Large intestine (tissue), 3 donors: ENCODE measurements at regions not wholly inside any gene's neighbourhood (a gene's known extent, or its start where the extent isn't known, plus 50 kb on each side); places are given as distances from the start of the nearest gene placed in this dataset.

Source experiments
- DNase-seq, 2 donors: peaks; one replicate each; pipeline versions ENCODE4 v3.0.0 to v3.0.0-alpha.2; 2013
- H3K27ac ChIP-seq: one replicate; pipeline ENCODE4 v1.5.1; 2013; ENCODE audit warnings: low read length
- H3K27me3 ChIP-seq: 2 replicates; pipeline ENCODE4 v1.6.1; 2013; ENCODE audit warnings: low read length; ENCODE audit not compliant: control insufficient read depth, insufficient read depth
- H3K36me3 ChIP-seq: 2 replicates; pipeline ENCODE4 v1.6.1; 2013; ENCODE audit warnings: low read length; ENCODE audit not compliant: control insufficient read depth, insufficient read depth
- H3K4me1 ChIP-seq: one replicate; pipeline ENCODE4 v1.6.1; 2013; ENCODE audit warnings: low read length; ENCODE audit not compliant: control insufficient read depth, insufficient read depth
- H3K4me3 ChIP-seq: one replicate; pipeline ENCODE4 v1.5.1; 2013; ENCODE audit warnings: low read length
- H3K9me3 ChIP-seq: one replicate; pipeline ENCODE4 v1.6.1; 2013; ENCODE audit warnings: mild to moderate bottlenecking, low read depth, low read length, moderate library complexity; ENCODE audit not compliant: control insufficient read depth
- WGBS: methylation state at CpG from one replicate; pipeline ENCODE4 v1.1.5; 2013; ENCODE audit warnings: low lambda C conversion rate; ENCODE audit not compliant: insufficient coverage; 5-methylcytosine and 5-hydroxymethylcytosine counted together

DNA sequence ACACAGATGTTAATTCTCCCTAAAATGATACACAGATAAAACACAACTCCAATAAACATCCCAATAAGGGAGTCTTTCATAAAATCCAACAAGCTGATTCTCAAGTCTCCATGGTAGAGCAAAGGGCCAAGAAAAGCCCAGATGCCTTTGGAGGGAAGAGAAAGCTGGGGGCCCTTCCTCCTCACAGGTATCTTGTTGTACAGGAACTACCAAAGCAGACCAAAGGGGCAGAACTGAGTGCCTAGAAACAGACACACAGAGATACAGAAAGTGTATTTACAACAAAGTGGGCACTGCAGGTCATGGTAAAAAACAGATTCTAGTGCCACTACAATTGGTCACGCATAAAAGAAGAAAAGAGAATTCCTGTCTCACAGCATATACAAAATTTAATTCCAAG is 87.2 kb upstream of the NSMCE3 start:
- Histone ChIP-seq H3K27me3 (no peaks in the 10 kb centered on the region), H3K4me1 (no peaks in the 10 kb centered on the region), H3K4me3 (no peak overlapping the region), H3K36me3 (no peaks in the 10 kb centered on the region), H3K27ac (no peak overlapping the region), H3K9me3 (no peaks in the 10 kb centered on the region)
- WGBS = 100% methylated on average over 1 of the region's 1 CpG
- no peak for DNase-seq

DNA sequence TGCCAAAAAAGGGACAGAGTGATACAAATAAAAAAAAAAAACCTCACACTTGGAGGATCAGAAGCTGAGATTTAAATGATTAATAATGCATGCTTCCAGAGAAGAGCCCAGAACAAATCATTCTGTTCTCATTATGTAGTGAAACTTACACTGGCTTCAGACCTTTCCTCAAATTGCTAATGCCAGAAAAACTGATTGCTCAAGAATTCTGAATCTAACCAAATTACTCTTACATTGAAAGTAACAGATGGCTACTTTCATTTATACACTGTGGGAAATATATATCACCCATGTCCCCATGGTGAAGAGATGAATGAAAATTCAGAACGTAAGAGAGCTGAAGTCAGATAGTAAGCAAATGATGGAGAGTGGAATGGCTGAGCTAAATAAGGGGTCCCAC is 85.9 kb upstream of the NSMCE3 start:
- Histone ChIP-seq H3K9me3 (no peaks in the 10 kb centered on the region), H3K36me3 (no peaks in the 10 kb centered on the region), H3K27ac (no peak overlapping the region), H3K4me1 (no peaks in the 10 kb centered on the region), H3K4me3 (no peak overlapping the region), H3K27me3 (no peaks in the 10 kb centered on the region)
- 67% methylated on average over 1 of the region's 1 CpG for WGBS
- no peak for DNase-seq

DNA sequence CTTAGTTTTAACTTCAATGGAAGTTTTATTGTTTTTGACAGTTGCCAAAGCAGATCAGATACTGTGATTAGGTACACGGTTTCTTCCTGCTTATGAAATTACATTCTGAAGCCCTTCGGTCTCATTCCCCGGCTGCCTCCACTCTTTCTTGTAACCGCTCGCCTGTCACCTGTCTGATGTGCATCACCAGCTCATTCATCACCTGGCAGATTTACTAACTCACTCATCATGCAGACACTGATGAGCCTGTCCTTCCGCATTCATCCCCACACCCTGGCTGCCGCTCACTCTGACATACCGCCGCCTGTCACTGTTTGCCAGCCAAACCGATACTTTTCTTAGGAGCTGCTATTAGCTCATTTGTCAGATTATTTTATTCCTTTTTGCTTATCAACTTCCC is 82.8 kb upstream of the NSMCE3 start:
- Histone ChIP-seq H3K27me3 (no peaks in the 10 kb centered on the region), H3K4me1 (no peaks in the 10 kb centered on the region), H3K36me3 (no peaks in the 10 kb centered on the region), H3K27ac (no peak overlapping the region), H3K4me3 (no peak overlapping the region), H3K9me3 (no peaks in the 10 kb centered on the region)
- 81% methylated on average over 10 of the region's 10 CpGs for WGBS
- no peak for DNase-seq

DNA sequence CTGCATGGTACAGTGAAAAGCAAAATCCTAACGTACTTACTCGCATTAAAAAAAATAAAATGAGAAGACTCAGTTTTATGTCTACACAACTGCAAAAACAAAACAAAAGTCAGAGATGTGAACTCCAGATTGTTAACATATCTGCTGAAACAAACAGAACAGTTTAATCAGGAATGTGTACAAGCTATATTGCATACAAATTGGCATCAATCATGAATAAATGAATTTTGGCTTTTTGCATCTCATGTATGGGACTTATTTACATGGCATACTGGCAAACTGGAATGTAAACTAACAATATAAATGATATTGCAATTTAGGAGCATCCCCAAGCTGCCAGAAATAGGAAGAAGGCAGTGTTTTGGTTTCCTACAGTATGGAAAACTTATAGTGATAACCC is 79.6 kb upstream of the NSMCE3 start:
- no peak overlapping the region for H3K27ac ChIP-seq
- H3K36me3 ChIP-seq = no peaks in the 10 kb centered on the region
- 80% methylated on average over 1 of the region's 2 CpGs for WGBS

DNA sequence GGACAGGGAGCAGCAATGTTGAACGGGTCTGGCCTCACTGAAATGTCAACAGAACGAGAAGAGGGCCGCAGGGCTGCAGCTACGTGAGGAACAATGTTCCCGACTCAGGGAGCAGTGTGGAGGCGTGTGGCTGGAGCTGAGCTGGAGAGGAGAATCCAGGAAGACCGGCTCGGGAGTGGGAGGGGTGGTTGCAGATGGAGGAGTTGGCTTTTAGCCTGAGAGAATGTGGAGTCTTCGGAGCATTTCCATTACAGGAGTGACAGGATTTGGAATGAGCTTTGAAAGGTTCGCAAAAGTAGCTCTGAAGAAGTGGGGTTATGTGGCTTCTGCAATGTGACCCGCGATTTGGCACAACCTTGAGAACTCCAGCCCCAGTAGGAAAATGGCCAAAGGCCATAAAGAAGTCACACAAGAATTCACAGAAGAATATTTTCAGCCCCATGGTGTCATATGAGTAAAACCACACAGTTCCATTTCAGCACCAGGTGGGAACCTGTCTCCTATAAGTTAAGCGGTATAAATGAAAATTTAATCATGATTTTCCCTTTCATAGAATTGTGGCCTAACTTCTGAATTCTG is 78.8 kb upstream of the NSMCE3 start:
- Histone ChIP-seq H3K36me3 (no peaks in the 10 kb centered on the region), H3K9me3 (no peaks in the 10 kb centered on the region), H3K4me1 (no peaks in the 10 kb centered on the region), H3K27me3 (no peaks in the 10 kb centered on the region), H3K4me3 (no peak overlapping the region), H3K27ac (no peak overlapping the region)
- peak; percentile 19 to 23 for DNase-seq
- 33% methylated on average over 1 of the region's 13 CpGs for WGBS

More for the DNA sequence above, 79.6 kb upstream of the NSMCE3 start:
- Histone ChIP-seq H3K4me3 (no peak overlapping the region), H3K27me3 (no peaks in the 10 kb centered on the region), H3K9me3 (no peaks in the 10 kb centered on the region), H3K4me1 (no peaks in the 10 kb centered on the region)
- DNase-seq = no peak

DNA sequence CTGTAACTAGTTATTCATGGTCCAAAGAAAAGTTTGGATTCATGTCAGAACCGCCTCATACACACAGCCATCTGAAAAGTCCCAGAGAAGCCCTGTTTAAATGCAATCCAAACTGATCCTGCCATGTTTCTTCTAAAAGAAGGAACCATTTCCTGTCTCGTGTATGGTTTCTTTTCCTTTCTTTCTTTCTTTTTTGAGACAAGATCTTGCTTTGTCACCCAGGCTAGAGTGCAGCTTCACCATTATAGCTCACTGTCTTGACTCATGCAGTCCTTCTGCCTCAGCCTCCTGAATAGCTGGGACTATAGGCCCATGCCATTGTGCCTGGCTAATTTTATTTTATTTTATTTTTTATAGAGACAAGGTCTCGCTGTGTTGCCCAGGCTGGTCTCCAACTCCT is 77.4 kb upstream of the NSMCE3 start:
- WGBS = 100% methylated on average over 1 of the region's 3 CpGs
- no peak overlapping the region for H3K27ac ChIP-seq
- H3K4me3 ChIP-seq = no peak overlapping the region
- H3K4me1 ChIP-seq = no peaks in the 10 kb centered on the region
- DNase-seq = no peak
- H3K36me3 ChIP-seq = no peaks in the 10 kb centered on the region
- H3K27me3 ChIP-seq = no peaks in the 10 kb centered on the region
- H3K9me3 ChIP-seq = no peaks in the 10 kb centered on the region

DNA sequence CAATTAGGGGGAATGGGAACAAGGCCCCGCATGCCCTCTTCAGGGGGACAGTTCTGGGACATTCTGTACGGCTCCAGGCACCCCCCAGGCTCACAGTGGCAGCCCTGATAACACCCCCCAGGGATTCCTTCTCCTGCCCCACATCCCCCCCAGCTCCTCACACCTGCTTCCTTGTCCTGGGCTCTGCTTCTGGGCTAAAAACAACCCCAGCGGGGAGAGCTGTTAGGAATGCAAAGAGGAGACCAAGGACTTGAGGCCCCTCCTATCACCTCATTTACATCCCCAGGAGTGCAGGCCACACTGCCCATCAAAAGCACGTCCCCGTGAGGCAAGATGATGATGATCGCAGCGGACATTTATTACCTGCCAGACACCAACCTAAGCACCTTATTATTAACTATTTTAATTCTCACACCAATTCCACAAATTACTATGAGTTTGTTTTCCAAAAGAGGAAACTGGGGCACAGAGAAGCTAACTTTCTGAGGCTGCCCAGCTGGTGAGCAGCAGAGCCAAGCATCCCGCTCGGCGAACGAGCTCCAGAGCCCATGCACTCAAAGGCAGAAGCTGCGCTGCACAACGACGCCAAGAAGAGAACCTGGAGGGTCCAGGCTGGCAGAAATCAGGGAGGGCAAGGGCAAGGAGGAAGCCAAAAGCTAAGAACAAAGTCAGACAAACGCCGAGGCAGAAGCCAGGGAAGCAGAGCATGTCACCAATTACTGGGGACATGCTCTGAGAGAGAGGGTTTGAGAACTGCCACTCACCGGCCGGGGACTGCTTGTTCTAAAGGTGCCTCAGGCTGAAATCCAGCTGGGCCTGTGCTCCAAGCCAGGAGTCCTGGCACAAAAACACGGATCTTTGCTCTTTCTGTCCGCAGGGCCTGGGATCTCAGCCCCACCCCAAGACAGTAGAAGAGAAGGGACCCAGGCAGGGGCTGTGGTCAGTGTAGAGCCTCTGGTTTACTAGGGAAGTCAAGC is 76.2 kb upstream of the NSMCE3 start:
- Histone ChIP-seq H3K4me3 (no peak overlapping the region), H3K36me3 (no peaks in the 10 kb centered on the region), H3K27ac (no peak overlapping the region), H3K9me3 (no peaks in the 10 kb centered on the region), H3K4me1 (no peaks in the 10 kb centered on the region), H3K27me3 (no peaks in the 10 kb centered on the region)
- 80% methylated on average over 2 of the region's 20 CpGs for WGBS
- no peak for DNase-seq

DNA sequence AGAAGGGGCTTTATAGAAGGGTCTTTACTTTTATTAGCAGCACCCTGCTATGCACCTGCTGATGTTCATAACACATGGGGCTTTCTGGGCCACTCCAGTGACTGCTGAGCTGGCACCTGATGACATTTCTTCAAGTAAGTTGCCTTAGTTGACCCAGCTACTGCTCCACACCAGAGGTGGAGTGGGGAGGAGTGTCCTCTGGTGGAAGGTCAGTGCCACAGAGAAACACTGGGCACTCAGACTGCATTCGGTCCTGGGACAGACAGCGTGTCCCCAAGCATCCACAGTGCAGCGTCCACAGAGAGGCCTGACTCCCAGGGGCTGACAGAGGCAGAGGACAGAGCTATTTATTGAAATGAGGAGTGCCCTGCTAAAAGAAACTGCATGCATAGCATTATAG is 74.9 kb upstream of the NSMCE3 start:
- Histone ChIP-seq H3K4me3 (no peak overlapping the region), H3K36me3 (no peaks in the 10 kb centered on the region), H3K4me1 (no peaks in the 10 kb centered on the region), H3K27ac (no peak overlapping the region), H3K9me3 (no peaks in the 10 kb centered on the region), H3K27me3 (no peaks in the 10 kb centered on the region)
- WGBS = no CpG with 5 or more reads among the region's 3 CpGs
- no peak for DNase-seq

DNA sequence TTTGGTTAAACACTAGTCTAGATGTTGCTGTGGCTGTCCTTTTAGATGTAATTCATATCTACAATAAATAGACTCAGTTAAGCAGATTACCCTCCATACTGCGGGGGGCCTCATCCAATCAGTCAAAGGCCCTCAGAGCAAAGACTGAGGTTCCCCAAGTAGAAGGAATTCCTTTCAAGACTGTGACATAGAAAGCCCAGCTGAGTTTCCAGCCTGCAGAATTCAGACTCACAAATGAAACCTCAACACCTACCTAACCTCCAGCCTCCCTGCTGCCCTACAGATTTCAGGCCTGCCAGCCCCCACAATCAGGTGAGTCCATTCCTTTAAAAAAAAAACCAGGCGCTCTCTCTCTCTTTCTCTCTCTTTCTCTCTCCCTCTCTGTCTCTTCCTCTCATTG is 73.6 kb upstream of the NSMCE3 start:
- WGBS = 100% methylated on average over 1 of the region's 2 CpGs
- no peaks in the 10 kb centered on the region for H3K36me3 ChIP-seq
- no peak overlapping the region for H3K27ac ChIP-seq
- DNase-seq = no peak
- H3K4me1 ChIP-seq = no peaks in the 10 kb centered on the region
- H3K27me3 ChIP-seq = no peaks in the 10 kb centered on the region
- H3K4me3 ChIP-seq = no peak overlapping the region
- no peaks in the 10 kb centered on the region for H3K9me3 ChIP-seq

DNA sequence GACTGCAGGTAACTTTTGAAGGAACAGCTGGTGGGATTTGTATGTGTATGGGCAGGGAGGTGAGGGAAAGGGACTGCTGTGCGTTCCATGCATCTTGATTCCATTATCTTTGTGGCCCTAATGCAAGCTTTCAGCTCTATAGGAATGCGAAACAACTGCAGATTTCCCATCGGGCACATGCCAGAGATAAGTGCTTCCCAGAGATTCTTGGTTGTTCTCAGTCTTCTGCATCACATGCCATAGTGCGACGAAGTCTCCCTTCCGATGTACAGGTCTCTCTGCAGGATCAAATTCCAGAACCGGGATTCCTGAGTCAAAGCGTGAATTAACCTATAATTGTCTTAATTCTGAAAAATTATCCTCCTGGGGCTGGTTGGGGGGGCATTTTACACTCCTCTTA is 72.6 kb upstream of the NSMCE3 start:
- Histone ChIP-seq H3K9me3 (no peaks in the 10 kb centered on the region), H3K27me3 (no peaks in the 10 kb centered on the region), H3K4me1 (no peaks in the 10 kb centered on the region), H3K27ac (no peak overlapping the region), H3K4me3 (no peak overlapping the region), H3K36me3 (no peaks in the 10 kb centered on the region)
- DNase-seq = no peak
- 100% methylated on average over 1 of the region's 8 CpGs for WGBS
